Gastrocnemius medialis (tissue), 4 donors: ENCODE measurements at regions not wholly inside any gene's neighbourhood (a gene's known extent, or its start where the extent isn't known, plus 50 kb on each side); places are given as distances from the start of the nearest gene placed in this dataset.

Experiments
- CTCF ChIP-seq, 5 experiments: fragments of 450-650 bp in 3 of 5; fragments of 200-600 bp in 2 of 5; sonication (generic) in 2 of 5; IDR thresholded peaks in 4 of 5; conservative IDR thresholded peaks in 1 of 5; 1 replicate in 4 of 5; 2 replicates in 1 of 5; pipeline ENCODE4 v1.5.1; 2016 to 2019; ENCODE audit warnings: antibody characterized with exemption in 5 of 5, mild to moderate bottlenecking in 3 of 5, moderate library complexity in 3 of 5
- POLR2A ChIP-seq, 2 donors: fragments of 450-650 bp; IDR thresholded peaks; one replicate each; pipeline ENCODE4 v1.6.1; 2017; ENCODE audit warnings: antibody characterized with exemption in 2 of 2, mild to moderate bottlenecking in 2 of 2, moderate library complexity in 2 of 2

GRCh38 chr17:72448019-72448418, 327.2 kb downstream of the SOX9 start:
- no peak for TF ChIP-seq CTCF (IDR thresholded peaks at IDR 0.05 in 4 of 5, conservative IDR thresholded peaks at IDR 0.05 in 1 of 5)
- no peak for TF ChIP-seq POLR2A (IDR thresholded peaks at IDR 0.05)
